Body of pancreas (tissue), 4 donors: ENCODE measurements at regions not wholly inside any gene's neighbourhood (a gene's known extent, or its start where the extent isn't known, plus 50 kb on each side); places are given as distances from the start of the nearest gene placed in this dataset.
A peak's percentile ranks its signal among the peaks of the same experiment; 100 is the strongest.

ENCODE experiments used
- ATAC-seq: fragments of 150-250 bp; one replicate; pipeline ENCODE4 v1.9.1; 2016
- DNase-seq, 4 donors: peaks; one replicate each; pipeline ENCODE4 v3.0.0-alpha.2; 2019
- H3K27ac ChIP-seq, 4 donors: fragments of 200-600 bp; sonication (generic); 1 replicate in 3 of 4; 2 replicates in 1 of 4; pipeline versions ENCODE4 v1.5.1 to v1.6.1; 2016 to 2019; ENCODE audit warnings: mild to moderate bottlenecking in 1 of 4, mixed read lengths in 1 of 4, moderate library complexity in 1 of 4
- H3K27me3 ChIP-seq, 2 donors: fragments of 200-600 bp; sonication (generic); one replicate each; pipeline ENCODE4 v1.6.0; 2016; ENCODE audit warnings: mild to moderate bottlenecking in 1 of 2
- H3K36me3 ChIP-seq, 2 donors: fragments of 200-600 bp; sonication (generic); replicated peaks in 1 of 2; 2 replicates each; pipeline ENCODE4 v1.5.1; 2016; ENCODE audit warnings: low read depth in 2 of 2; ENCODE audit not compliant: insufficient read depth in 1 of 2
- H3K4me1 ChIP-seq: fragments of 200-600 bp; sonication (generic); one replicate; pipeline ENCODE4 v1.6.0; 2016
- H3K4me3 ChIP-seq, 2 donors: fragments of 200-600 bp; sonication (generic); 1 replicate in 1 of 2; 2 replicates in 1 of 2; pipeline ENCODE4 v1.5.1; 2016 to 2019
- H3K9me3 ChIP-seq, 3 donors: fragments of 200-600 bp; sonication (generic); 1 replicate in 2 of 3; 2 replicates in 1 of 3; pipeline ENCODE4 v1.5.1; 2016
- CTCF ChIP-seq, 7 experiments: fragments of 450-650 bp in 4 of 7; fragments of 200-600 bp in 3 of 7; sonication (generic) in 3 of 7; IDR thresholded peaks; one replicate each; pipeline ENCODE4 v1.5.1; 2016 to 2019; ENCODE audit warnings: antibody characterized with exemption in 7 of 7
- POLR2A ChIP-seq, 3 donors: fragments of 450-650 bp; IDR thresholded peaks; one replicate each; pipeline ENCODE4 v1.6.1; 2016; ENCODE audit warnings: antibody characterized with exemption in 3 of 3, mild to moderate bottlenecking in 2 of 3
- WGBS, 2 donors: methylation state at CpG; one replicate each; pipeline ENCODE4 v1.1.5; 2017; 5-methylcytosine and 5-hydroxymethylcytosine counted together
- intact Hi-C: fragments of 100-400 bp; cut with DNase I; formaldehyde crosslinking; loops from one replicate; pipeline ENCODE4 v1.15.1; 2023

DNA sequence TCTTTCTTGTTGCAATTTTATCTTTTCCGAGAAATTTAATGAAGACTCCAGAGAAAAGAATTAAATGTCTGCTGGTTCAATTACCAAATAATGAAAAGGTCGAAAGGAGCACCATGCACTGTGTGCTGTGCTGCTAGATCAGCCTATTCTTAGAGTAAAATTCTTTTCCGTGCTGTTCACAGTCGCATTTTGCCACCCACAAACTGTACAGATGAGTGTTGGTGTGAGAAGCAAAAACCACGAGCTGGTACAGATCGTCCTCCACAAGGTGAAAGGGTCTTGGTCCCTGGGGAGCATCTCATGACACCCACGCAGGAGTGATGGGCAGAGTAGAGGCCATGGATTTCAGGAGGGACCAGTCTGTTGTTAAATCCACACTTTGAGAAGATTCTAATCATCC lies 143.8 kb upstream of the PUM3 start:
- H3K27ac ChIP-seq: no peak overlapping the region
- no peak overlapping the region for H3K4me3 ChIP-seq
- no peaks in the 10 kb centered on the region for H3K27me3 ChIP-seq
- ATAC-seq: no peak
- peaks cover 10% of the 10 kb centered on the region for H3K4me1 ChIP-seq
- TF ChIP-seq POLR2A (IDR thresholded peaks at IDR 0.05): no peak
- no peaks in the 10 kb centered on the region for H3K36me3 ChIP-seq
- no peak for DNase-seq
- intact Hi-C loops: no loop called here
- 54 to 70% methylated on average over 7 of the region's 7 CpGs for WGBS, 2 donors
- H3K9me3 ChIP-seq: no peaks in the 10 kb centered on the region

GRCh38 chr9:2985343-2985742 lies 141.4 kb upstream of the PUM3 start:
- 53 to 67% methylated on average over 2 of the region's 2 CpGs for WGBS, 2 donors
- Histone ChIP-seq H3K9me3 (no peaks in the 10 kb centered on the region), H3K4me3 (no peak overlapping the region), H3K36me3 (no peaks in the 10 kb centered on the region), H3K27me3 (no peaks in the 10 kb centered on the region), H3K4me1 (peaks cover 10% of the 10 kb centered on the region), H3K27ac (peak overlapping the region in 1 of 4 donors; percentile 65)
- ATAC-seq: peak; percentile 69
- no peak for TF ChIP-seq POLR2A (IDR thresholded peaks at IDR 0.05)
- TF ChIP-seq CTCF (IDR thresholded peaks at IDR 0.05): no peak
- intact Hi-C loops: no loop called here
- DNase-seq: peak; percentile 35 to 76 (median 46)

- no peak for ATAC-seq
- TF ChIP-seq POLR2A (IDR thresholded peaks at IDR 0.05): no peak
- TF ChIP-seq CTCF (IDR thresholded peaks at IDR 0.05): no peak
- intact Hi-C loops: no loop called here
These were observed 140.6 kb upstream of the PUM3 start for GRCh38 chr9:2984491-2984890.

DNA sequence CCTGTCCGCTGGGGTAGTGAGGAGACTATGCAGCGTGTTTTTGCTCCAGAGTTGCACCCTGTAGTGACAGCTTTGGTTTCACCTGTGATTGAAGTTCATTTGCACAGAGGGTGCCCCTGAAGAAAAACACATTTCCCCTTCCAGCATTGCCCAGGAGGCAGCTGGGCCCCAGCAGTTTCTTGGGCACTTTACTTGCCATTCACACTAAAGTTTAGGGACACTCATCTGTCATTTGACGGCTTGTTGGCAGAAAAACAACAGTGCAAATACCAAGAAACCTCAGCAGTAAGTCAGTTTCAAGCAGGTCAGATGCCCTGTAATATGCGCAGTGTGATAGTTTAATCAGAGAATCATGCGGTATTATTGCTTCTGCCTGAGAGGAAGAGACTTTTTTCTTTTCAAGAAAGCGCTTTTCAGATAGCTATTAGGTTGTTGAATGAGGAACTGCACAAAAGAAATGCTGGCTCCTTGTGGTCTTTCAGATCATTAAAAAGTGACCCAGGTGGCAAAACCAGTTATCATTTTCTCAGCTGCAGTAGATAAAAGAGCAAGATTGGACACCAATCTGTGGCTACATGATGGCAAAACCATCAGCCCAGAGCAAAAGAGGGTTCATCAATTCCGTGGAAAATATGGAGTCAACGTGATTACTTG lies 136.2 kb upstream of the PUM3 start:
- H3K27ac ChIP-seq: no peak overlapping the region
- H3K4me3 ChIP-seq: no peak overlapping the region
- no peak for ATAC-seq
- H3K27me3 ChIP-seq: peaks cover 0 to 2% of the 10 kb centered on the region in 2 donors
- intact Hi-C loops: no loop called here
- TF ChIP-seq CTCF (IDR thresholded peaks at IDR 0.05) (no peak), POLR2A (IDR thresholded peaks at IDR 0.05) (no peak)
- 57 to 67% methylated on average over 8 of the region's 8 CpGs for WGBS, 2 donors
- DNase-seq: no peak
- no peaks in the 10 kb centered on the region for H3K9me3 ChIP-seq
- peaks cover under 1% of the 10 kb centered on the region for H3K4me1 ChIP-seq
- no peaks in the 10 kb centered on the region for H3K36me3 ChIP-seq

More at GRCh38 chr9:2984491-2984890, 140.6 kb upstream of the PUM3 start:
- H3K4me1 ChIP-seq: peaks cover 10% of the 10 kb centered on the region
- no peak for DNase-seq
- no peaks in the 10 kb centered on the region for H3K36me3 ChIP-seq
- no peaks in the 10 kb centered on the region for H3K27me3 ChIP-seq
- H3K27ac ChIP-seq: no peak overlapping the region
- H3K4me3 ChIP-seq: no peak overlapping the region
- H3K9me3 ChIP-seq: no peaks in the 10 kb centered on the region

- TF ChIP-seq CTCF (IDR thresholded peaks at IDR 0.05): no peak
- no peak for TF ChIP-seq POLR2A (IDR thresholded peaks at IDR 0.05)
- WGBS, 2 donors: 52 to 54% methylated on average over 2 of the region's 2 CpGs
- intact Hi-C loops: no loop called here
These were observed 128.6 kb upstream of the PUM3 start for GRCh38 chr9:2972475-2972874.

More at GRCh38 chr9:2972475-2972874, 128.6 kb upstream of the PUM3 start:
- Histone ChIP-seq H3K4me1 (no peaks in the 10 kb centered on the region), H3K9me3 (peaks cover 0 to 17% (median 0%) of the 10 kb centered on the region in 3 donors), H3K4me3 (no peak overlapping the region), H3K36me3 (no peaks in the 10 kb centered on the region), H3K27ac (no peak overlapping the region), H3K27me3 (no peaks in the 10 kb centered on the region)
- no peak for ATAC-seq
- DNase-seq: no peak
